ENCODE measurements at regions not wholly inside any gene's neighbourhood (a gene's known extent, or its start where the extent isn't known, plus 50 kb on each side); places are given as distances from the start of the nearest gene placed in this dataset.
"Not testable (repeated sequence)": the region's sequence is repeated elsewhere in the genome, so short reads cannot be mapped to it uniquely, and the experiment has no call there.

DNA sequence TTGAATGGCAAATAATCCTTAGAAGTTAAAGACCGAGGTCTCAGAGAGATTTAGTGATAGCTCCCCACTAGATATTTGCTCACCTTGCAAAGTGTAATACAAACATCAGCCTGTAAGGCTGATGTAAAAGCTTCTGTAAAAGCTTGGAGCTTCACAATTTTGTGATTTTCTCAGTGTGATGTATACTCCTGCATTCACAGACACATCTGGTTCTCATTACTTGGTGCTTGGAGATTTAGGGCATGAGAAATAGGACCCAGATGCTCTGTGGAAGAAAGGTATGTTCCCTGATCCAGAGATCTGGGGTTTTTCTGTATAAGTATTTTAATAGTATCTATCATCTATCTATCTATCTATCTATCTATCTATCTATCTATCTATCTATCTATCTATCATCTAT, 1664.3 kb downstream of the C4orf33 start:
- no peak for DNase-seq (ENCODE audit: low read depth in 2 of 2)

DNA sequence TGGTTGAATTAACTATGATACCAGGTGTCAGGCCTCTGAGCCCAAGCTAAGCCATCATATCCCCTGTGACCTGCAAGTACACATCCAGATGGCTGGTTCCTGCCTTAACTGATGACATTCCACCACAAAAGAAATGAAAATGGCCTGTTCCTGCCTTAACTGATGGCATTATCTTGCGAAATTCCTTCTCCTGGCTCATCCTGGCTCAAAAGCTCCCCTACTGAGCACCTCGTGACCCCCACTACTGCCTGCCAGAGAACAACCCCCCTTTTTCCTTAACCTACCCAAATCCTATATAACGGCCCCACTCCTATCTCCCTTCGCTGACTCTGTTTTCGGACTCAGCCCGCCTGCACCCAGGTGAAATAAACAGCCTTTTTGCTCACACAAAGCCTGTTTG, 1671.4 kb downstream of the C4orf33 start:
- not testable (repeated sequence) for DNase-seq (ENCODE audit: low read depth in 2 of 2)

DNA sequence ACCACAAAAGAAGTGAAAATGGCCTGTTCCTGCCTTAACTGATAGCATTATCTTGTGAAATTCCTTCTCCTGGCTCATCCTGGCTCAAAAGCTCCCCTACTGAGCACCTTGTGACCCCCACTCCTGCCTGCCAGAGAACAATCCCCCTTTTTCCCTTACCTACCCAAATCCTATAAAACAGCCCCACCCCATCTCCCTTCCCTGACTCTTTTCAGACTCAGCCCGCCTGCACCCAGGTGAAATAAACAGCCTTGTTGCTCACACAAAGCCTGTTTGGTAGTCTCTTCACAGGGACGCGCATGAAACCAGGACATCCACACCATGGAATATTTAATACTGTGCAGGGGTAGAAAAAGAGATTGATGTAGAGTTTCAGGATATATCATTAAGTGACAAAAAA, 1677.0 kb downstream of the C4orf33 start:
- not testable (repeated sequence) for DNase-seq (ENCODE audit: low read depth in 2 of 2)

DNA sequence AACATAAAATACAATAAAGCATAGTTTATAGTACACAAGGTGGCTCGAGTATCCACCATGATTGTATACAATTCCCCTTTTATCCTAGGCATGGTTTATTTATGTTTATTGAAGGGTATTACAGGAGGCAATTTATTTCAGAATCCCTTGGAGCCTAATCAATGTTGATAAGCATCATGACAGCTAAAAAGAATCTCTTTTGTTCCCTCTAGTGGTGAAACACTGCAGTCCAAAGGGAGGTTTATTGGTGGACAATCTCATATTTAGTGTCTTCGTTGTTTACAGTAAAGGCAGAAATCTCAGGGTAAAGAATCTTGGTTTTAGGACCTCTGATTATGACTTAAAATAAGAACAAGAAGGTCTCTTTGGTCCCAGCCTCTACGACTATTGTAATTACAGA, 1712.5 kb downstream of the C4orf33 start:
- DNase-seq (ENCODE audit: low read depth in 2 of 2) = no peak

DNA sequence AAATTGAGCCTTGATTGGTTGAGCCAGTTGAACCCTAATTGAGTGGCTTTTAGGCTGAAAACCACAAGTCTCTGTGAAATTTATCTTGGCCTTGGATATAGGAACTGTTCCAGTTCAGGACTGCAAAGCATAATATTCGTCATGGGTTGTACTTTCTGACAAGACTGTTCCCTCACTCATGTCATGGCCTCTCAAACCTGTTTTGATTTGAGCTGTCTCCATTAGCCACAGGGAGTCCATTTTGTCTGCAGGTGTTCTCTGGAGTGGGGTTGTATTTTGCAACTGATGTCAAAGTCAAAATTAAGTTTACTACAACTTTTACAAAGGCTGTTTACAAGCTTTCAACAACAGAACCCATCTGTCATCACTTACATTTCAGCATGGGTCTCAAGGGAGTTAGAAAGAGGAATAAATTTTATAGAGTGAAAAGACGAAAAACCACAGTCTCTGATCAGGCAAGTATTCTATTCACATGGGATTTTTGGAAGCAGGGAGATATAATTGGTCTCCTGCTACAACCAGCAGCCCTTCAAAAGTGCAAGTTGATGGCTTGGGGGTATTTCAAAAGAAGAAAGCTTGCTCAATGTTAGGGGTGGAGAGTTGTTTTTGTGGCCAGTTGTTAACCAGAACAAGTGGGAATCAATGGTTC, 1716.3 kb downstream of the C4orf33 start:
- no peak for DNase-seq (ENCODE audit: low read depth in 2 of 2)

DNA sequence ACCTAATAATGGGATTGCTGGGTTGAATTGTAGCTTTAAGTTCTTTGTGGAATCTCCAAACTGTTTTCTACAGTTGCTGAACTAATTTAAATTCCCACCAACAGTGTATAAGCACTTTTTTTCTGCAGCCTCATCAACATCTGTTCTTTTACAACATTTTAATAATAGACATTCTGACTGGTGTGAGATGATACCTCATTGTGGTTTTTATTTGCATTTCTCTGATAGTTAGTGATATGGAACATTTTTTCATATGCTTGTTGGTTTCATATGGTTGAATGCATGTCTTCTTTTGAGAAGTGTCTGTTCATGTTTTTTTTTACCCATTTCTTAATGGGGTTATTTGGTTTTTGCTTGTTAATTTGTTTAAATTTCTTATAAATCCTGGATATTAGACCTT, 1718.9 kb downstream of the C4orf33 start:
- no peak for DNase-seq (ENCODE audit: low read depth in 2 of 2)

DNA sequence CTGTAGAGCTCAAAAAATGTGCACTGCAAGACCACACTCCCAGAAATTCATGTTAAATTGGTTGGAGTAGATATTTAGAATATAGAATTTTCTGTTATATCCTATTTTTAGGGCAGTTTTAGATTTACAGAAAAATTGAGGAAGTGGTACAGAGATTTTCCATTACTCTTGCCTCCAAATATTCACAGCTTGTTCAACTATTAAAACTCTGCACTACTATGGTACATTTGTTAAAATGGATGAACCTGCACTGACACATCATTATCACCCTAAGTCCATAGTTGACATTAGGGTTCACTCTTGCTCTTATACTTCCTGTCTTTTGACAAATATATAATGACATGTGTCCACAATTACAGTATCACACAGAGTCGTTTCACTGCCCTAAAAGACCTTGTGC, 1724.5 kb downstream of the C4orf33 start:
- DNase-seq (ENCODE audit: low read depth in 2 of 2) = no peak

DNA sequence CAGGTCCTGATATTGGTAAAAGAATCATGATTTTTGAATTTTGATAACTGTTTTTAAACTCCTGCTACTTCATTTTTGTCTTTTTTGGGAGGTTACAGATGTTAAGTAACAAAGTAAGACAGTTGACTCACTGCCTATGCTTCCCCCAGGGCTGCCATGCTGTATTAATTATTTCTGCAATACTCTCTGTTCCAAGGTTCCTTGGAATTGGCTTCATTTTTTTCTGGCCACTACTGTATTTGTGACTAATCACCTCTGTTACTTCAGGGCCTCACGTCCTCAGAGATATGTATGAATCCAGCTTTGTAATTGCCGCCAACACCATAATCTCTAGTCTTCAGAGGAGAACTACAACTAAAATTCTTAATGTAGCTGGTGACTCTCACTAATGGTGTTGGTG, 1729.3 kb downstream of the C4orf33 start:
- no peak for DNase-seq (ENCODE audit: low read depth in 2 of 2)

DNA sequence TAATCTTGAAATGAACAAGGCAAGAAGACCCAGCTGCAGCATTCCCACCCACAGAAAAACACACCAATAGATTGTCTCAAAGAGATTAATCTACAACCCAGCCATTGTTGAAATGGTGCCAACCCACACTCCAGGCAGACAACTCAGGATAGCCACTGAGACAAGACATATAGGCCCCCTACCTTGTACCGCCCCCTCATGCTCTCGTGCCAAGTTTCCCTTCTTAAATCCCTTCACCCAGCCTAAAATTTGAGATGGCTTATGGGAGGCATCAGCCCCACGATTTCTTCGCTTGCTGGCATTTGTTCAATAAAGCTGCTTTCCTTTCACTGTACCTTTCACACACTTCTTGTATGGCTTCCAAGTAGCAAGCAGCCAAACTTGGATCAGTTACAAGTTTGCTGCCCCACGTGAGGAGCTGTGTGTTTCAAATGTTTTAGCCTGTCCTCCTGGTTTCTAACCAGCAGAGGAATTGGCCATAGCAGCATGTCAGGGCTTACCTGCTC, 1754.1 kb downstream of the C4orf33 start:
- no peak for DNase-seq (ENCODE audit: low read depth in 2 of 2)

DNA sequence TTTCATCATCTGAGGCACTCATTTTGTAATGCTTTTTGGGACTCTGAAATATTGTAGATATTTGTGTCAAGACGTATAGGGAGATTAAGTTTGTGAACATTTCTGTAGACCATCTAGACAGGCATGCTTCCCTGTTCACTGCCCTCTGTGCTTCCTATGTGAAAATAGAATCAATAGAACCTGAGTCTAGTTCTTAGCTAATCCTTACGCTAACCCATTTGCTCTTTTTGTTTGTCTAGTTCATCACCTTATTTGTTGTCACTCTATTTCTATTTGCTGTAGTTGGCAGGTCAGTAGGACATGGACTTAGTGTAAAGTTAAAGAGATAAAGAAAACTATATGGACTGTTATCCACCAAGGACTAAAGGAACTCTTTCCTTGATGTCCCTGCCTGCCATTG, 1755.2 kb downstream of the C4orf33 start:
- DNase-seq (ENCODE audit: low read depth in 2 of 2) = no peak

DNA sequence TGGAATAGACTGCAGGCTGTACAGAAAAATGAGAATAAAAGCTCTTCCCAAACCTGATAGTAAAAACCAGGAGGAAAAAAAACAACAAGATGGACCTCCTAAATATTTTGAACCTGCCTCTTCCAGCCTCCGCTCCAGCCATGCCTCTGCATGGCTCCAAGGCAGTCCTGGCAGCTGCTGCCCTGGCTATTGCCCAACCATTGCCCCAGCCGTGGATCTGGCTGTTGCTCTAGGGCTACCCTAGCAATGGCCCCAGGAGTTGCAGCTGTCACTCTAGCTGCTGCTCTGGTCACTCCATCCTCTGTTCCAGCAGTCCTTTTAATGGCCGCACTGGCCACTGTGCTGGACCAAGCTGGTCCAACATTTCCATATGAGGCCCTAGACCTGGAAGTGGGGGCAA, 1756.0 kb downstream of the C4orf33 start:
- DNase-seq (ENCODE audit: low read depth in 2 of 2) = no peak

DNA sequence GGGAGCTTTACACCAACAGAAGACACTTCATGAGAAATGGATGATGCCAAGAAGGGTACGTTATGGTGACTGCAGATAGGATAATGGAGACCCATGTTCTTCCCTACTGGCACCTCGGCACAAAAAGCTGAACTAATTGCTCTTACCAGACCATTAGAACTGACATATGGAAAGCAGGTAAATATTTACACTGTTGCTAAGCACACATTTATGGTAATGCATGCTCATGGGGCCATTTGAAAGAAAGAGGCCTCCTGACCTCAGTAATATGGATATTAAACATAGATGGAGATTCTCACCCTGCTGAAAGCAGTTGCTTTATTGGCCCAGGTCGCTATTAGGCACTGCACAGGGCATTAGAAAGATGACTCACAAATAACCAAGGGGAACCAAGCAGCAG, 1759.6 kb downstream of the C4orf33 start:
- no peak for DNase-seq (ENCODE audit: low read depth in 2 of 2)

DNA sequence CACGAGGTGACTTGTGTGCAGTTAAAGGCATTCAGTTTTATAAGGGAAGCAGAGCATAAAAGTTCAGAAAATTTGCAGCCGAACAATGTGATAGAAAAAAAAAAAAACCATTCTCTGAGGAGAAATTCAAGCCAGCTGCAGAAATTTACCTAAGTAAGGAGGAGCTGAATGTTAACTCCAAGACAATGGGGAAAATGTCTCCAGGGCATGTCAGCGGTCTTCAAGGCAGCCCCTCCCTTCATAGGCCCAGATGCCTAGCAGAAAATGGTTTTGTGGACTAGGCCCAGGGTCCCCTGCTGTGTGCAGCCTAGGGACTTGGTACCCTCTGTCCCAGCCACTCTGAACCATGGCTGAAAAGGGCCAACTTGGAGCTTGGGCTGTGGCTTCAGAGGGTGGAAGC, 1764.0 kb downstream of the C4orf33 start:
- no peak for DNase-seq (ENCODE audit: low read depth in 2 of 2)

DNA sequence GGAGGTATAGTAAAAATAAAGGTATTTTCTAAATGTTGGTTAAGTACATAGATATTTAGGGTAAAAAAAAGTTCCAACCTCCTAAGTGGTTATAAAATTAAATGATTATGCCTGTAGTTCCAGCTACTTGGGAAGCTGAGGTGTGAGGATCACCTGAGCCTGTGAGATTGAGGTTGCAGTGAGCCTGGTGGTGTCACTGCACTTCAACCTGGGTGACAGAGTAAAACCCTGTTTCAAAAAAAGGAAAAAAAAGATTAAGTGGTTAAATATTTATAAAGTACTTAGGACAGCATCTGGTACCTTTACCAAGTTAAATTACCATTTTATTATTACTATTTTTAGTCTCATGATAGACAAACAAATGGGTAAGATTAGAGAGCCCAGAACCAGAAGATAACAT, 1801.0 kb downstream of the C4orf33 start:
- DNase-seq (ENCODE audit: low read depth in 2 of 2) = no peak

DNA sequence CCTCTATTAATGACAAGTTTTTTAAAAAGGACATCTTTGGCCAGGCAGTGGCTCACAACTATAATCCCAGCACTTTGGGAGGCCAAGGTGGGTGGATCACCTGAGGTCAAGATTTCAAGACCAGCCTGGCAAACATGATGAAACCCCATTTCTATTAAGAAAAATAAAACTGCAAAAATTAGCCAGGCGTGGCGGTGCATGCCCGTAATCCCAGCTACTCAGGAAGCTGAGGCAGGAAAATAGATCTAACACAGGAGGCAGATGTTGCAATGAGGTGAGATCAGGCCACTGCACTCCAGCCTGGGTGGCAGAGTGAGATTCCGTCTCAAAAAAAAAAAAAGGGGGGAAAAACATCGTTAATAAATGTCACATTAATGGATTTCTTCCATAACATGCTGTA, 1805.4 kb downstream of the C4orf33 start:
- DNase-seq (ENCODE audit: low read depth in 2 of 2) = no peak

DNA sequence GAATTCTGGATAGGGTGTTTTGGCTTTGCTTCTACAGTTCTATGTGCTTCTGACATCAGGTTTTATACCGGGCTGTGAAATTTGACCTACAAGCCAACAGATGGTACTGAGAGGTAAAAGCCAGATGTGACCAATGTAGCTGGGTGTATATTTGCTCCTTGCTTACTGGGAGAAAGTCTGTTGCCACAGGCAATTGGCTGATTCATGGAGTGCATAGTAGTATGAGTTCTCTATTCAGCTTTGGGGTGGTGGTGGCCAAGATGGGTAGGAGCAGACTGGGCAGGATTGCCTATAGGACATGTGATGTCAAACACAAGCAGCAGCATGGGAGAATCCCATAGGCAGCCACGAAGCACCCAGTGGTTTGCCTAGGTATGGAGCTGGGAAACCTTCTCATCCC, 1827.0 kb downstream of the C4orf33 start:
- no peak for DNase-seq (ENCODE audit: low read depth in 2 of 2)

DNA sequence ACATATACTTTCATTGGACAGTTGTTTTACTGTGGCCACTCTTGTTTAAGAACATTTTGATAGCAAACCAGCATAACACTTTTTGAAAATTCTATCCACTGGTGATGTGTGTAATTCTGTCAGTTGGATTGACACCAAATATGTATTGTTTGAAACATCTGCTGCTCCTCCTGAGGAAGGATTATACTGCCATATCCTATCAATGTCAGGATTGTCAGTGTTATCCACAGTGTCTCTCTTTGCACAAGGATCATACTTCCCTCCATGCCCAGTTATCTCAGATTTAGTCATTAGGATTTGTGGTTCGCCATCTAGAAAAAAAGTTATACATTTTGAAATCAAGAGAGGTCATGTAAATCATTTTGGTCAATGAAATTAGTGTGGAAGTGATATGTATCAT, 1859.6 kb downstream of the C4orf33 start:
- DNase-seq (ENCODE audit: low read depth in 2 of 2) = no peak

DNA sequence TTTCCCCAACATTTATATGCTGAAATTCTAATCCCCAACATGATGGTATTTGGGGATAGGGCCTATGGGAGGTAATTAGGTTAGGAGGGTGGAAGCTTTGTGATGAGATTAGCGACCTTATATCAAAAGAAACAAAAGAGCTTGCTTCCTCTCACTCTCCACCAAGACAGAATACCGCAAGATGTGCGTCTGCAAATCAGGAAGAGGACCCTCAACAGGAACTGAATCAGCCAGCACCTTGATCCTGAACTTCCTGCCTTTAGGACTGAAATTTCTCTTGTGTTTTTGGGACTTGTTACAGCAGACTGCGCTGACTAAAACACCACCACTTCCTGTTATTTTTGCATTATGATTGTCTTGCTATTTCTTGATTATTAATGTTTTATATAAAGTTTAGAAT, 1889.4 kb downstream of the C4orf33 start:
- DNase-seq (ENCODE audit: low read depth in 2 of 2) = no peak

DNA sequence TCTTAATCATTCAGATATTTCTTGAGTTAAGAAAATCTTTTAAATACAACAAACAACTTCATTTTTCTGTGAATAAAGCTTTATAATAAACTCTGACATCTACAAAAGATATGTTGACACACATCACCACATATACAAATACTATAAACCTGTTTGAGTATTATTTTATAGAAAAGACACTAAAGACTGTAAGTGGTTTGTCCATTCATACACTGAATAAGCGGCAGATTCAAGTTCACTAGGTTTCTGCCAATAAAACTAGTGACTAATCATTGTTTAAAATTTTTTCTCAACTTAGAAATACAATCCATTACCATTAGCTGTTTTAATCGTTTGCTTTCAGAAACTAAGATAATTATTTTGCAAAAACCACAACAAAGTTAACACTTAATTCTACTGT, 1900.0 kb downstream of the C4orf33 start:
- DNase-seq (ENCODE audit: low read depth in 2 of 2) = no peak

DNA sequence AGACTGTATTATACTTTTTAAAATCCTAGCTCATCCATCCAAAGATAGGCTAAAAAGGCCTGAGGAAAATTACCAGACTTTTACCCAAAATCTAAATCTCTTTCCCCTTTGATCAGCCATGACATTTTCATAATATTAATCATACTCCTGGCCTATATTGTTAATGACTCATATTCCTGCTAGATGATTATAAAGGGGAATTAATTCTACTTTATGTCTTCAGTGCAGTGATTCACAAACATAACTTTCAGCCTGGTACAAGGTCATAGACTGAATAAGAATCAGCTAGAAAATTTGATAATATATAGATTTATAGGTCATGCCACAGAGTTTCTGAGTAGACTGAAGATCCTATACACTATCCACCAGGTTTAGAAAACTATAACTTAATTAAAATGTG, 1905.4 kb downstream of the C4orf33 start:
- DNase-seq (ENCODE audit: low read depth in 2 of 2) = no peak

DNA sequence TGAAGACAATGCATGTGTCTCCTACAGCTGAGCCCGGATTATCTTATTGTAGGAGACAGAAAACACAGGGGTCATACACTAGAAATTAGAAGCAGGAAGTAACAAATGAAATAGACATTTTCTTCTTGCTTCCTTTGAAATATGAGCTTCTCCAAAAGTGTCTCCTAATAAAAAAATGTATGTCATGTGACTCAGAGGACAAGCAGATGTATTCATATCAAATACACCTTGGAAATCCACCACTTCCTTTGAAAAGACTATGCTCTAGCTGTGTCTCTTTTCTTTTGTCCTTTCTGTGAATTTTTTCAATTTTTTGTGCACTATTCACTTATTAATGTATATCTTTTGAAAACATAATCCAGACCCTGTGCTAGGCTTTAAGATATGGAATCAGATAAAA, 1906.2 kb downstream of the C4orf33 start:
- no peak for DNase-seq (ENCODE audit: low read depth in 2 of 2)

DNA sequence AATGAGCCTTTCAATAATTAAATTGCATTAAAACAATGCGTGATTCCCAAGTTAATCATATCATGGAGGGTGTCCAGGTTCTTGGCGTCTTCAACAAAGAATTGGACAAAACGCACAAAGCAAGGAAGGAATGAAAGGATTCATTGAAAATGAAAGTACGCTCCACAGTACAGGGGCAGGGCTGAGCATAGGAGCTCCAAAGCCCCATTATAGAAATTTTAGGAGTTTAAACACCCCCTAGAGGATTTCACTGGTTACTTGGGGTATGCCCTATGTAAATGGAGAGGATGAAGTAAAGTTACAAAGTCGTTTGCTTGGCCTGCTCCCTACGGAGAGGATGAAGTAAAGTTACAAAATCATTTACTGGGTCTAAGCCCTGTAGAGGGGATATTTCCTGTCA, 1910.4 kb downstream of the C4orf33 start:
- no peak for DNase-seq (ENCODE audit: low read depth in 2 of 2)

DNA sequence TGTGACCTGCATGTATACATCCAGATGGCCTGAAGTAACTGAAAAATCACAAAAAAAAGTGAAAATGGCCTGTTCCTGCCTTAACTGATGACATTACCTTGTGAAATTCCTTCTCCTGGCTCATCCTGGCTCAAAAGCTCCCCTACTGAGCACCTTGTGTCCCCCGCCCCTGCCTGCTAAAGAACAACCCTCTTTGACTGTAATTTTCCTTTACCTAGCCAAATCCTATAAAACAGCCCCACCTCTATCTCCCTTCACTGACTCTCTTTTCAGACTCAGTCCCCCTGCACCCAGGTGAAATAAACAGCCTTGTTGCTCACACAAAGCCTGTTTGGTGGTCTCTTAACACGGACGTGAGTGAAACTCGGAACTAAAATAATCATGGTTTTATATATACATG, 1916.0 kb downstream of the C4orf33 start:
- not testable (repeated sequence) for DNase-seq (ENCODE audit: low read depth in 2 of 2)

DNA sequence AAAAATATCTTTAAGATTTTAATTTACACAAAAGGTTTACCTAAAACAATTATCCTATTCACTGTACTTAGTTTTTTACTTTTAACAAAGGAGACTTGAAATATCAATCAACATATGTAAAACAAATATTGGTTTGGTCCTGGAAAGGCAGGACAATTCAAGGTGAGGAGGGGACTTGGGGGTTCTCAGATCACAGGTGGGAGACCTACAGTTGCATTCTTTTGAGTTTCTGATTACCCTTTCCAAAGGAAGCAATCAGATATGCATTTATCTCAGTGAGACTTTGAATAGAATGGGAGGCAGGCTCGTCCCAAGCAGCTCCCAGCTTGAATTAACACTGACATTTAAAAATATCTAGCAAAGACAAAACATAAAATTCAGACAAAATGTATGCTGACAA, 1917.3 kb downstream of the C4orf33 start:
- no peak for DNase-seq (ENCODE audit: low read depth in 2 of 2)
